Natural killer cell (primary cell): ENCODE measurements at regions not wholly inside any gene's neighbourhood (a gene's known extent, or its start where the extent isn't known, plus 50 kb on each side); places are given as distances from the start of the nearest gene placed in this dataset.

Experiments
- ATAC-seq, 3 donors: fragments of 150-1000 bp in 2 of 3; fragments of 200-7000 bp in 1 of 3; cut with Tn5 transposase; 1 replicate in 1 of 3; 2 replicates in 2 of 3; pipeline ENCODE4 v1.10.0; 2021; ENCODE audit warnings: mild to moderate bottlenecking in 2 of 3, moderate library complexity in 2 of 3
- DNase-seq, 2 donors: peaks; one replicate each; pipeline versions ENCODE4 v3.0.0 to v3.0.0-alpha.2; 2013 to 2021; ENCODE audit warnings: mixed read lengths in 1 of 2
- H3K27ac ChIP-seq: one replicate; pipeline ENCODE4 v1.5.1; 2013; ENCODE audit warnings: mild to moderate bottlenecking, low read length
- H3K27me3 ChIP-seq: one replicate; pipeline ENCODE4 v1.6.1; 2013; ENCODE audit warnings: low read length; ENCODE audit not compliant: control insufficient read depth, insufficient read depth
- H3K36me3 ChIP-seq: one replicate; pipeline ENCODE4 v1.6.1; 2013; ENCODE audit warnings: low read length; ENCODE audit not compliant: control insufficient read depth, insufficient read depth
- H3K4me1 ChIP-seq: one replicate; pipeline ENCODE4 v1.6.1; 2013; ENCODE audit warnings: low read length; ENCODE audit not compliant: control insufficient read depth, insufficient read depth
- H3K4me3 ChIP-seq: one replicate; pipeline ENCODE4 v1.5.1; 2013; ENCODE audit warnings: low read length
- H3K9me3 ChIP-seq: one replicate; pipeline ENCODE4 v1.6.1; 2013; ENCODE audit warnings: low read length; ENCODE audit not compliant: control insufficient read depth, insufficient read depth
- H3K27ac Mint-ChIP-seq, 2 donors: one replicate each; pipeline ENCODE4 v1.8.0; 2022; ENCODE audit warnings: mild to moderate bottlenecking in 2 of 2, mixed read lengths in 2 of 2, moderate library complexity in 1 of 2
- H3K27me3 Mint-ChIP-seq, 2 donors: one replicate each; pipeline ENCODE4 v1.8.0; 2022; ENCODE audit warnings: low read depth in 2 of 2, mixed read lengths in 2 of 2
- H3K36me3 Mint-ChIP-seq: one replicate; pipeline ENCODE4 v1.8.0; 2022; ENCODE audit warnings: mixed read lengths
- H3K4me1 Mint-ChIP-seq, 2 donors: one replicate each; pipeline ENCODE4 v1.8.0; 2022; ENCODE audit warnings: mixed read lengths in 2 of 2
- H3K4me3 Mint-ChIP-seq: one replicate; pipeline ENCODE4 v1.8.0; 2022; ENCODE audit warnings: mild to moderate bottlenecking, moderate library complexity, mixed read lengths
- H3K9me3 Mint-ChIP-seq, 2 donors: one replicate each; pipeline ENCODE4 v1.8.0; 2022; ENCODE audit warnings: mixed read lengths in 2 of 2
- CTCF ChIP-seq: fragments of 200-600 bp; IDR thresholded peaks from one replicate; pipeline ENCODE4 v1.8.0; 2022; ENCODE audit warnings: antibody characterized with exemption
- WGBS: methylation state at CpG from one replicate; pipeline ENCODE4 v1.1.7; 2013; ENCODE audit warnings: missing lambda C conversion rate; ENCODE audit not compliant: insufficient coverage; 5-methylcytosine and 5-hydroxymethylcytosine counted together
- intact Hi-C: fragments of 100-400 bp; cut with micrococcal nuclease; formaldehyde crosslinking; loops from one replicate; pipeline ENCODE4 v1.14.2; 2022

- no peaks in the 10 kb centered on the region for H3K4me1 ChIP-seq
- no peaks in the 10 kb centered on the region for H3K27me3 Mint-ChIP-seq
- no peak overlapping the region for H3K4me3 Mint-ChIP-seq
- no peak overlapping the region for H3K27ac ChIP-seq
- H3K9me3 Mint-ChIP-seq, result peaks cover 9 to 13% of the 10 kb centered on the region in 2 donors
- peaks cover 8% of the 10 kb centered on the region for H3K36me3 Mint-ChIP-seq
- ATAC-seq (no peak), DNase-seq (no peak)
- no peak overlapping the region for H3K4me3 ChIP-seq
- no peak for TF ChIP-seq CTCF
- no peaks in the 10 kb centered on the region for H3K27me3 ChIP-seq
- WGBS, result 33% methylated on average over 2 of the region's 2 CpGs
- H3K27ac Mint-ChIP-seq, result no peak overlapping the region
- H3K9me3 ChIP-seq, result peaks cover 3% of the 10 kb centered on the region
- intact Hi-C loops, result no loop called here
- H3K4me1 Mint-ChIP-seq, result no peaks in the 10 kb centered on the region
- H3K36me3 ChIP-seq, result no peaks in the 10 kb centered on the region
Observed at GRCh38 chr4:181258569-181258968, 984.6 kb upstream of the TENM3 start.

- WGBS, result 83% methylated on average over 4 of the region's 4 CpGs
- Histone ChIP-seq H3K4me3 (no peak overlapping the region), H3K4me1 (no peaks in the 10 kb centered on the region), H3K9me3 (peaks cover 3% of the 10 kb centered on the region), H3K27ac (no peak overlapping the region), H3K27me3 (no peaks in the 10 kb centered on the region), H3K36me3 (no peaks in the 10 kb centered on the region)
- TF ChIP-seq CTCF, result no peak
- Mint-ChIP-seq H3K4me1 (no peaks in the 10 kb centered on the region), H3K27ac (no peak overlapping the region), H3K9me3 (peaks cover 6 to 10% of the 10 kb centered on the region in 2 donors), H3K36me3 (peaks cover 8% of the 10 kb centered on the region), H3K27me3 (no peaks in the 10 kb centered on the region), H3K4me3 (no peak overlapping the region)
- no peak for ATAC-seq
- intact Hi-C loops, result no loop called here
- no peak for DNase-seq
Observed at GRCh38 chr4:181259081-181259709, 984.0 kb upstream of the TENM3 start.

GRCh38 chr4:181261279-181261678, 981.9 kb upstream of the TENM3 start:
- Mint-ChIP-seq H3K9me3 (peaks cover 6 to 13% of the 10 kb centered on the region in 2 donors), H3K4me1 (no peaks in the 10 kb centered on the region), H3K4me3 (no peak overlapping the region), H3K36me3 (peaks cover 8% of the 10 kb centered on the region), H3K27me3 (no peaks in the 10 kb centered on the region), H3K27ac (no peak overlapping the region)
- no peak for ATAC-seq
- Histone ChIP-seq H3K4me1 (no peaks in the 10 kb centered on the region), H3K36me3 (no peaks in the 10 kb centered on the region), H3K4me3 (no peak overlapping the region), H3K27me3 (no peaks in the 10 kb centered on the region), H3K9me3 (peaks cover 3% of the 10 kb centered on the region), H3K27ac (no peak overlapping the region)
- DNase-seq, result no peak
- WGBS, result 9% methylated on average over 5 of the region's 5 CpGs
- TF ChIP-seq CTCF, result no peak
- intact Hi-C loops, result no loop called here

GRCh38 chr4:181264893-181265292, 978.3 kb upstream of the TENM3 start:
- no peaks in the 10 kb centered on the region for H3K27me3 Mint-ChIP-seq
- no peak for DNase-seq
- intact Hi-C loops, result no loop called here

More at GRCh38 chr4:181264893-181265292, 978.3 kb upstream of the TENM3 start:
- Mint-ChIP-seq H3K9me3 (peaks cover 2 to 3% of the 10 kb centered on the region in 2 donors), H3K27ac (no peak overlapping the region), H3K4me3 (no peak overlapping the region), H3K36me3 (no peaks in the 10 kb centered on the region), H3K4me1 (no peaks in the 10 kb centered on the region)
- H3K27me3 ChIP-seq, result no peaks in the 10 kb centered on the region
- H3K4me3 ChIP-seq, result no peak overlapping the region
- no peak for ATAC-seq
- no peaks in the 10 kb centered on the region for H3K9me3 ChIP-seq
- TF ChIP-seq CTCF, result no peak
- 8% methylated on average over 9 of the region's 9 CpGs for WGBS
- H3K27ac ChIP-seq, result no peak overlapping the region
- no peaks in the 10 kb centered on the region for H3K4me1 ChIP-seq
- no peaks in the 10 kb centered on the region for H3K36me3 ChIP-seq
